ENCODE measurements at regions not wholly inside any gene's neighbourhood (a gene's known extent, or its start where the extent isn't known, plus 50 kb on each side); places are given as distances from the start of the nearest gene placed in this dataset.
"Not testable (repeated sequence)": the region's sequence is repeated elsewhere in the genome, so short reads cannot be mapped to it uniquely, and the experiment has no call there.

GRCh38 chr3:28989646-28990089, 291.2 kb upstream of the RBMS3 start:
- no peaks in the 10 kb centered on the region for H3K9me3 ChIP-seq (ENCODE audit: control insufficient read depth in 2 of 2, insufficient read depth in 1 of 2, low read depth in 1 of 2, low read length in 1 of 2)
- 56 to 58% methylated on average over 2 of the region's 2 CpGs for WGBS, 2 donors
- no peaks in the 10 kb centered on the region for H3K27me3 ChIP-seq (ENCODE audit: control insufficient read depth in 1 of 2, insufficient read depth in 2 of 2, low read length in 2 of 2)
- no peaks in the 10 kb centered on the region for H3K4me1 ChIP-seq (ENCODE audit: control insufficient read depth in 2 of 2, insufficient read depth in 2 of 2, low read length in 1 of 2)
- no peaks in the 10 kb centered on the region for H3K36me3 ChIP-seq (ENCODE audit: control insufficient read depth in 2 of 2, insufficient read depth in 2 of 2, low read length in 1 of 2)
- no peak overlapping the region for H3K27ac ChIP-seq (ENCODE audit: low read depth in 2 of 2, low read length in 1 of 2)
- no peak overlapping the region for H3K4me3 ChIP-seq (ENCODE audit: low read depth in 1 of 2, low read length in 2 of 2)

- Histone ChIP-seq H3K9me3 (ENCODE audit: control insufficient read depth in 2 of 2, insufficient read depth in 1 of 2, low read depth in 1 of 2, low read length in 1 of 2) (no peaks in the 10 kb centered on the region), H3K36me3 (ENCODE audit: control insufficient read depth in 2 of 2, insufficient read depth in 2 of 2, low read length in 1 of 2) (no peaks in the 10 kb centered on the region), H3K27ac (ENCODE audit: low read depth in 2 of 2, low read length in 1 of 2) (no peak overlapping the region), H3K4me3 (ENCODE audit: low read depth in 1 of 2, low read length in 2 of 2) (no peak overlapping the region), H3K27me3 (ENCODE audit: control insufficient read depth in 1 of 2, insufficient read depth in 2 of 2, low read length in 2 of 2) (no peaks in the 10 kb centered on the region), H3K4me1 (ENCODE audit: control insufficient read depth in 2 of 2, insufficient read depth in 2 of 2, low read length in 1 of 2) (no peaks in the 10 kb centered on the region)
- WGBS, 2 donors = 77 to 82% methylated on average over 6 of the region's 6 CpGs
Observed at GRCh38 chr3:28994161-28994905, 286.5 kb upstream of the RBMS3 start.

DNA sequence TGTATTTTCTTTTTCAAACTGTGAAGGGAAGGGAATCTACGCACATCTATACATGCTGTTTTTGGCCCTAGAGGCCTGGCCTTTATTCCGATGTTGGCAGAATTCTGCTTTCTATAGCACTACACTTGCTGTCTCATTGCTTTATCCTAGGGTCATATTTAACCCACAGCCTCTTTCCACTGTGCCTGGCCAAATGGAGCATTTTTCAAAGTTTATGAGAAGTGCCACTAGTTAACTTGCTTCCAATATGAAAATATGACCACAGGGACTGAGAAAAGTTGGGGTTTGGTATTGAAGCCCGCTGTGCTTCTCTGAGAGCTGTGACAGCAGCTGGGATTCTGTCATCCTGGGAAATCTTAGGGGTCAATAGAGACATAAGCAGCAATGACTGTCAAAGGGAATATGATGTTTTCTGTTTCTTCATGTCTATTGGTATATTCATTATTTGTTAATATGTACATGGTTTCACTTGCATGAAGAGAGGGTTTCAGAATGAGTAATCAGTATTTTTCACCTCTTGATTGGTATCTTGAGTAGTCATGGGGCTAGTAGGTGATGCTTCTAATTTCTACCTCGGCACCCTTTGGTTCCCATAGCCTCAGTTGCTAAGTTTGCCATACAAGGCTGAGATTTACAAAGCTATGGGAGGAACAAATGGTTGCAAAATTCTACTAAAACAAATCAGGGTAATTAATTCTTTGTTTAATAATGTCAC, 275.8 kb upstream of the RBMS3 start:
- no peaks in the 10 kb centered on the region for H3K36me3 ChIP-seq (ENCODE audit: control insufficient read depth in 2 of 2, insufficient read depth in 2 of 2, low read length in 1 of 2)
- H3K9me3 ChIP-seq (ENCODE audit: control insufficient read depth in 2 of 2, insufficient read depth in 1 of 2, low read depth in 1 of 2, low read length in 1 of 2) = no peaks in the 10 kb centered on the region
- no peaks in the 10 kb centered on the region for H3K27me3 ChIP-seq (ENCODE audit: control insufficient read depth in 1 of 2, insufficient read depth in 2 of 2, low read length in 2 of 2)
- 89 to 91% methylated on average over 4 of the region's 4 CpGs for WGBS, 2 donors
- H3K4me3 ChIP-seq (ENCODE audit: low read depth in 1 of 2, low read length in 2 of 2) = no peak overlapping the region
- no peak overlapping the region for H3K27ac ChIP-seq (ENCODE audit: low read depth in 2 of 2, low read length in 1 of 2)
- H3K4me1 ChIP-seq (ENCODE audit: control insufficient read depth in 2 of 2, insufficient read depth in 2 of 2, low read length in 1 of 2) = no peaks in the 10 kb centered on the region

DNA sequence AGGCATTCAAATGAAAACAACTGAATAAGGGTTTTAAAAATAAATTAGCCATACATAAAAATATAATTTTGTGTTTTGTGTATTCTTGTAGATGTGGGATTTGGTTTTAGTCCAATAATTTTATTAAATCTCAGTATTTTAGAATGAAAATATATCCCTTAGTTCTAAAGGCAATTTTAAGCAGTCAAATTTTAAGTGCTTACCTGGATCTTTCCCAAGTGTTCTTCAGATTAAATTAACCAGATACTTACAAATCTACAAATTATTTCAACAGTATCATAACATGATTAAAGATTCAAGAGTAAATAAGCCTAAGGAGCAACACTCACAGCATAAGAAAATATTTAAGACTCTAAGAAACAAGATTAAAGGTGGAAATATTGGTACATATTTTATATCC, 275.0 kb upstream of the RBMS3 start:
- no peaks in the 10 kb centered on the region for H3K27me3 ChIP-seq (ENCODE audit: control insufficient read depth in 1 of 2, insufficient read depth in 2 of 2, low read length in 2 of 2)
- H3K4me3 ChIP-seq (ENCODE audit: low read depth in 1 of 2, low read length in 2 of 2) = no peak overlapping the region
- no peaks in the 10 kb centered on the region for H3K9me3 ChIP-seq (ENCODE audit: control insufficient read depth in 2 of 2, insufficient read depth in 1 of 2, low read depth in 1 of 2, low read length in 1 of 2)
- H3K27ac ChIP-seq (ENCODE audit: low read depth in 2 of 2, low read length in 1 of 2) = no peak overlapping the region
- H3K36me3 ChIP-seq (ENCODE audit: control insufficient read depth in 2 of 2, insufficient read depth in 2 of 2, low read length in 1 of 2) = no peaks in the 10 kb centered on the region
- no peaks in the 10 kb centered on the region for H3K4me1 ChIP-seq (ENCODE audit: control insufficient read depth in 2 of 2, insufficient read depth in 2 of 2, low read length in 1 of 2)

- Histone ChIP-seq H3K4me1 (ENCODE audit: control insufficient read depth in 2 of 2, insufficient read depth in 2 of 2, low read length in 1 of 2) (no peaks in the 10 kb centered on the region), H3K9me3 (ENCODE audit: control insufficient read depth in 2 of 2, insufficient read depth in 1 of 2, low read depth in 1 of 2, low read length in 1 of 2) (no peaks in the 10 kb centered on the region), H3K27me3 (ENCODE audit: control insufficient read depth in 1 of 2, insufficient read depth in 2 of 2, low read length in 2 of 2) (no peaks in the 10 kb centered on the region), H3K27ac (ENCODE audit: low read depth in 2 of 2, low read length in 1 of 2) (no peak overlapping the region), H3K4me3 (ENCODE audit: low read depth in 1 of 2, low read length in 2 of 2) (no peak overlapping the region), H3K36me3 (ENCODE audit: control insufficient read depth in 2 of 2, insufficient read depth in 2 of 2, low read length in 1 of 2) (no peaks in the 10 kb centered on the region)
- WGBS, 2 donors = 62 to 70% methylated on average over 2 of the region's 2 CpGs
Observed at GRCh38 chr3:29011441-29011840, 269.4 kb upstream of the RBMS3 start.

DNA sequence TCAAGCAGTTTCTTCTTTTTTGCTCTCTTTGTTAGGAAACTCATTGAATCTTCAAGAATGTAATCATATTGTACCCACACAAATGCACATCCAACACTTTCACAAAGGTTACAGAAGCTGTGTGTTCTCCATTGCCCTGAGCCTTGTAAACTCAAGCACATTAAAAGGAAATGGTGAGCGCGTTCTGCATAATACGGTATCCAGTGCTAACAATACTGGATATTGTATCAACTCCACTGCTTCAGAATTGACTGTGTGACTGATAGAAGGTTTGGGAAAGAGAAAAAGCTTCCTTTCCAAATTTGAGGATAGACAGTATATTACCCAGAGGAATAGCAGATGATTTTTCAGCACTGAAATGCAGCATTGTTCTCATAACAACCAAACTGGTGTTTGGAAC, 268.9 kb upstream of the RBMS3 start:
- Histone ChIP-seq H3K9me3 (ENCODE audit: control insufficient read depth in 2 of 2, insufficient read depth in 1 of 2, low read depth in 1 of 2, low read length in 1 of 2) (no peaks in the 10 kb centered on the region), H3K4me1 (ENCODE audit: control insufficient read depth in 2 of 2, insufficient read depth in 2 of 2, low read length in 1 of 2) (no peaks in the 10 kb centered on the region), H3K4me3 (ENCODE audit: low read depth in 1 of 2, low read length in 2 of 2) (no peak overlapping the region), H3K36me3 (ENCODE audit: control insufficient read depth in 2 of 2, insufficient read depth in 2 of 2, low read length in 1 of 2) (no peaks in the 10 kb centered on the region), H3K27ac (ENCODE audit: low read depth in 2 of 2, low read length in 1 of 2) (no peak overlapping the region), H3K27me3 (ENCODE audit: control insufficient read depth in 1 of 2, insufficient read depth in 2 of 2, low read length in 2 of 2) (no peaks in the 10 kb centered on the region)
- WGBS, 2 donors = 89 to 90% methylated on average over 3 of the region's 3 CpGs

DNA sequence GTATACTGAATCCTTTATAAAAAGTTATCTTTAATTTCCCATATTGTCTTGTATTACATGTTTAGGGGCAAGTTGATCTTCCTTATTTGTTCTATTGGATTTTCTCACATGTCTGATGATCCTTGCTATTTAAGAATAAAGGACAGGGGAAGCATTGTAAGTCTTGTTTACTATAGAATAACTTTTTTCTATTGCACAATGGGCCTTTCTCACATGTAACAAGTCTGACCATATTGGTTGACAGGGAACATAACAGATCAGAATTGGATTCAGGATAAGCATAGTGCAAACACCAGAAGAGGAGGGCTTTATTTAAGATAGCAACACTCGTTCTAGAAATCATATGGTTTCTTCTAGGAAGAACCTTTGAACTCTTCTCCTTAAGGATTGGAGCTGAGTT, 257.9 kb upstream of the RBMS3 start:
- H3K36me3 ChIP-seq (ENCODE audit: control insufficient read depth in 2 of 2, insufficient read depth in 2 of 2, low read length in 1 of 2) = no peaks in the 10 kb centered on the region
- H3K27ac ChIP-seq (ENCODE audit: low read depth in 2 of 2, low read length in 1 of 2) = no peak overlapping the region
- H3K9me3 ChIP-seq (ENCODE audit: control insufficient read depth in 2 of 2, insufficient read depth in 1 of 2, low read depth in 1 of 2, low read length in 1 of 2) = peaks cover 3 to 5% of the 10 kb centered on the region in 2 donors
- H3K4me3 ChIP-seq (ENCODE audit: low read depth in 1 of 2, low read length in 2 of 2) = no peak overlapping the region
- no peaks in the 10 kb centered on the region for H3K27me3 ChIP-seq (ENCODE audit: control insufficient read depth in 1 of 2, insufficient read depth in 2 of 2, low read length in 2 of 2)
- 53 to 80% methylated on average over 1 of the region's 1 CpG for WGBS, 2 donors
- H3K4me1 ChIP-seq (ENCODE audit: control insufficient read depth in 2 of 2, insufficient read depth in 2 of 2, low read length in 1 of 2) = no peaks in the 10 kb centered on the region

GRCh38 chr3:29026286-29026685, 254.6 kb upstream of the RBMS3 start:
- no peak overlapping the region for H3K4me3 ChIP-seq (ENCODE audit: low read depth in 1 of 2, low read length in 2 of 2)
- no peak overlapping the region for H3K27ac ChIP-seq (ENCODE audit: low read depth in 2 of 2, low read length in 1 of 2)
- H3K27me3 ChIP-seq (ENCODE audit: control insufficient read depth in 1 of 2, insufficient read depth in 2 of 2, low read length in 2 of 2) = no peaks in the 10 kb centered on the region
- H3K9me3 ChIP-seq (ENCODE audit: control insufficient read depth in 2 of 2, insufficient read depth in 1 of 2, low read depth in 1 of 2, low read length in 1 of 2) = peaks cover 3 to 5% of the 10 kb centered on the region in 2 donors
- no peaks in the 10 kb centered on the region for H3K36me3 ChIP-seq (ENCODE audit: control insufficient read depth in 2 of 2, insufficient read depth in 2 of 2, low read length in 1 of 2)
- H3K4me1 ChIP-seq (ENCODE audit: control insufficient read depth in 2 of 2, insufficient read depth in 2 of 2, low read length in 1 of 2) = no peaks in the 10 kb centered on the region
- WGBS, 2 donors = 85% methylated on average over 2 of the region's 2 CpGs

DNA sequence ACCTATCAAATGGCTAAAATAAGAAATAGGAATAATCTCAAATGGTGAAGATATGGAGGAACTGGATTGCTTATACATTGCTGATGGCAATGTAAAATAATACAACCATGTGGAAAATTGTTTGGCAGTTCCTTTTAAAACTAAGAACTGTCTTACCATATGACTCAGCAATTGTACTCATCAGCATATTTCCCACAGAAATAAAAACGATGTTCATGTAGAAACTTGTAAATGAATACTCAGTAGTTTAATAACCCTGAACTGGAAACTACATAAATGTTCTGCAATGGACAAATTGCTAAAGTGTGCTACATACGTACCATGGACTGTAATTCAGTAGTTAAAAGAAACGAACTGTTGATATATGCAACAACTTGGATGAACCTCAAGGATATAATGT, 253.9 kb upstream of the RBMS3 start:
- Histone ChIP-seq H3K4me3 (ENCODE audit: low read depth in 1 of 2, low read length in 2 of 2) (no peak overlapping the region), H3K9me3 (ENCODE audit: control insufficient read depth in 2 of 2, insufficient read depth in 1 of 2, low read depth in 1 of 2, low read length in 1 of 2) (peaks cover 3 to 5% of the 10 kb centered on the region in 2 donors), H3K27me3 (ENCODE audit: control insufficient read depth in 1 of 2, insufficient read depth in 2 of 2, low read length in 2 of 2) (no peaks in the 10 kb centered on the region), H3K27ac (ENCODE audit: low read depth in 2 of 2, low read length in 1 of 2) (no peak overlapping the region), H3K36me3 (ENCODE audit: control insufficient read depth in 2 of 2, insufficient read depth in 2 of 2, low read length in 1 of 2) (no peaks in the 10 kb centered on the region), H3K4me1 (ENCODE audit: control insufficient read depth in 2 of 2, insufficient read depth in 2 of 2, low read length in 1 of 2) (no peaks in the 10 kb centered on the region)
- 45 to 50% methylated on average over 3 of the region's 3 CpGs for WGBS, 2 donors

DNA sequence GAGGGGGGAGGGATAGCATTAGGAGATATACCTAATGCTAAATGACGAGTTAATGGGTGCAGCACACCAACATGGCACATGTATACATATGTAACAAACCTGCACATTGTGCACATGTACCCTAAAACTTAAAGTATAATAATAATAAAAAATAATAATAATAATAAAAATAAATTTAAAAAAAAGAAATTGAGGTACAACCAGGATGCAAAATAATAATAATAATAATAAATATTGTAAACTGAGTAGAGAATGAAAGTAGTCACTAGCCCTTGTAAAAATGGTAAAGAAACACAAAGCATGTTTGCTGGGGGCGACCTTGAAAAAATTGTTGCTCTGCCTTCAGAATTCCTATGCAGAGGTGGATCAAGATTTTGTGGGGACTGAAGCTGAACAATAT, 249.7 kb upstream of the RBMS3 start:
- not testable (repeated sequence) for H3K9me3 ChIP-seq (ENCODE audit: control insufficient read depth in 2 of 2, insufficient read depth in 1 of 2, low read depth in 1 of 2, low read length in 1 of 2); H3K27ac ChIP-seq (ENCODE audit: low read depth in 2 of 2, low read length in 1 of 2); H3K27me3 ChIP-seq (ENCODE audit: control insufficient read depth in 1 of 2, insufficient read depth in 2 of 2, low read length in 2 of 2); H3K4me1 ChIP-seq (ENCODE audit: control insufficient read depth in 2 of 2, insufficient read depth in 2 of 2, low read length in 1 of 2); H3K36me3 ChIP-seq (ENCODE audit: control insufficient read depth in 2 of 2, insufficient read depth in 2 of 2, low read length in 1 of 2); H3K4me3 ChIP-seq (ENCODE audit: low read depth in 1 of 2, low read length in 2 of 2)
- WGBS, 2 donors = 78 to 97% methylated on average over 1 to 2 of the region's 2 CpGs

Data from esophagus (tissue), 2 donors.